Ishikawa (cell line): ENCODE measurements at regions not wholly inside any gene's neighbourhood (a gene's known extent, or its start where the extent isn't known, plus 50 kb on each side); places are given as distances from the start of the nearest gene placed in this dataset.

ENCODE experiments used
- CEBPB ChIP-seq: IDR thresholded peaks from 2 replicates; pipeline ENCODE4 v1.6.1; 2012
- CREB1 ChIP-seq: IDR thresholded peaks from 2 replicates; pipeline ENCODE4 v1.6.1; 2012; ENCODE audit warnings: low read depth
- EGR1 ChIP-seq: IDR thresholded peaks from 2 replicates; pipeline ENCODE4 v1.6.1; 2012
- EP300 ChIP-seq: IDR thresholded peaks from 2 replicates; pipeline ENCODE4 v1.6.1; 2012; ENCODE audit warnings: borderline replicate concordance
- FOXM1 ChIP-seq: IDR thresholded peaks from 2 replicates; pipeline ENCODE4 v1.6.1; 2012; ENCODE audit warnings: low read depth, borderline replicate concordance
- MAX ChIP-seq: IDR thresholded peaks from 2 replicates; pipeline ENCODE4 v1.6.1; 2012
- NFIC ChIP-seq: IDR thresholded peaks from 2 replicates; pipeline ENCODE4 v1.6.1; 2012
- RAD21 ChIP-seq: IDR thresholded peaks from 2 replicates; pipeline ENCODE4 v1.6.1; 2012; ENCODE audit warnings: low read depth
- REST ChIP-seq: IDR thresholded peaks from 2 replicates; pipeline ENCODE4 v1.6.1; 2012; ENCODE audit warnings: low read depth, mild to moderate bottlenecking
- TAF1 ChIP-seq: IDR thresholded peaks from 2 replicates; pipeline ENCODE4 v1.6.1; 2012; ENCODE audit warnings: low read depth, mild to moderate bottlenecking
- TCF12 ChIP-seq: IDR thresholded peaks from 2 replicates; pipeline ENCODE4 v1.6.1; 2012; ENCODE audit warnings: low read depth
- TEAD4 ChIP-seq: IDR thresholded peaks from 2 replicates; pipeline ENCODE4 v1.6.1; 2012
- USF1 ChIP-seq: IDR thresholded peaks from 2 replicates; pipeline ENCODE4 v1.6.1; 2012
- YY1 ChIP-seq: IDR thresholded peaks from 2 replicates; pipeline ENCODE4 v1.6.1; 2012; ENCODE audit warnings: low read depth
- ZBTB7A ChIP-seq: IDR thresholded peaks from 2 replicates; pipeline ENCODE4 v1.6.1; 2012; ENCODE audit warnings: low read depth

- TF ChIP-seq RAD21 = no peak; the same call in 1 of the 2 replicates
- peak; percentile 42; the same call in 1 of the 2 replicates for TF ChIP-seq TCF12
- TF ChIP-seq FOXM1 = 0 out of 2 replicates have a peak, but pooled peaks have one; percentile 53
- TF ChIP-seq CEBPB = no peak; the same call in 1 of the 2 replicates
- TF ChIP-seq EGR1 = no peak
- TF ChIP-seq TAF1 = peak; percentile 62
- peak; percentile 87 for TF ChIP-seq TEAD4
- 0 out of 2 replicates have a peak, but pooled peaks have one; percentile 5 for TF ChIP-seq REST
- no peak for TF ChIP-seq ZBTB7A
- peak; percentile 84 for TF ChIP-seq USF1
- no peak for TF ChIP-seq EP300
- peak; percentile 97 for TF ChIP-seq MAX
These were observed 56.9 kb upstream of the EZH2 start for GRCh38 chr7:148940702-148941597.

- no peak for TF ChIP-seq CREB1
- no peak for TF ChIP-seq TCF12
- TF ChIP-seq NFIC = no peak
- TF ChIP-seq EP300 = no peak
- TF ChIP-seq TEAD4 = no peak
- TF ChIP-seq RAD21 = no peak
- no peak for TF ChIP-seq YY1
These were observed 55.2 kb upstream of the EZH2 start for GRCh38 chr7:148939128-148939755.

GRCh38 chr7:148935451-148935850 is 51.4 kb upstream of the EZH2 start:
- no peak for TF ChIP-seq RAD21
- no peak for TF ChIP-seq USF1
- no peak for TF ChIP-seq CEBPB
